GM12878 (cell line): ENCODE measurements at regions not wholly inside any gene's neighbourhood (a gene's known extent, or its start where the extent isn't known, plus 50 kb on each side); places are given as distances from the start of the nearest gene placed in this dataset.

Experiments used
- ATAC-seq: fragments of 200-7000 bp; cut with Tn5 transposase; 3 replicates; pipeline ENCODE4 v1.9.1; 2020; ENCODE audit warnings: mild to moderate bottlenecking, moderate library complexity
- BruUV-seq: library from RNA; stranded (reverse); fragments of 400-500 nt; replicated peaks from 2 replicates; lab custom pipeline; 2021; lab: Mats Ljungman, UMichigan
- CTCF ChIA-PET: fragments of 300-600 bp; sonication (Branson Sonifier 250); formaldehyde crosslinking; extraction: SDS; loops from one replicate; lab custom pipeline; 2021; ENCODE audit warnings: inconsistent platforms; lab: Yijun Ruan, JAX
- POLR2A ChIA-PET: fragments of 350-600 bp; formaldehyde crosslinking; extraction: SDS; loops from one replicate; lab custom pipeline; 2021; ENCODE audit warnings: inconsistent platforms; lab: Charles Lee
- RAD21 ChIA-PET: fragments of 300-600 bp; sonication (Branson Sonifier 250); formaldehyde crosslinking; loops from one replicate; lab custom pipeline; 2023; ENCODE audit warnings: antibody characterized with exemption; ENCODE audit not compliant: unreplicated experiment; lab: Charles Lee
- SMC1A ChIA-PET: fragments of 300-600 bp; sonication (Branson Sonifier 250); formaldehyde crosslinking; loops from one replicate; lab custom pipeline; 2023; ENCODE audit not compliant: unreplicated experiment, uncharacterized antibody; lab: Charles Lee
- DNase-seq: peaks from one replicate; pipeline ENCODE4 v3.0.0-alpha.2; 2011; ENCODE audit warnings: low read depth, low spot score
- FAIRE-seq: peaks from 3 replicates; lab custom pipeline; 2011; peaks lifted over from hg19 to GRCh38; lab: Jason Lieb, UNC
- H2AFZ ChIP-seq: 2 replicates; pipeline ENCODE4 v1.6.0; 2011; ENCODE audit warnings: low read depth, low read length, control low read depth; ENCODE audit not compliant: control insufficient read depth
- H3K27ac ChIP-seq: 2 replicates; pipeline ENCODE4 v1.5.1; 2011; ENCODE audit warnings: control low read depth; ENCODE audit not compliant: control insufficient read depth, insufficient read depth
- H3K27me3 ChIP-seq, 2 experiments: replicated peaks in 1 of 2; 2 replicates each; pipeline versions ENCODE4 v1.6.0 to v1.6.1; 2011; ENCODE audit warnings: low read length in 1 of 2; ENCODE audit not compliant: control insufficient read depth in 2 of 2, insufficient read depth in 2 of 2
- H3K36me3 ChIP-seq, 2 experiments: 2 replicates each; pipeline ENCODE4 v1.5.1; 2011; ENCODE audit warnings: low read length in 1 of 2; ENCODE audit not compliant: control insufficient read depth in 2 of 2, insufficient read depth in 2 of 2
- H3K4me1 ChIP-seq: 2 replicates; pipeline ENCODE4 v1.6.1; 2011; ENCODE audit warnings: mild to moderate bottlenecking, low read length, moderate library complexity, mixed read lengths; ENCODE audit not compliant: control insufficient read depth, insufficient read depth
- H3K4me2 ChIP-seq: 2 replicates; pipeline ENCODE4 v1.6.0; 2011; ENCODE audit warnings: control low read depth; ENCODE audit not compliant: control insufficient read depth, insufficient read depth
- H3K4me3 ChIP-seq: fragments of 200-600 bp; sonication (generic); 2 replicates; pipeline ENCODE4 v1.5.1; 2016
- H3K79me2 ChIP-seq: 2 replicates; pipeline ENCODE4 v1.6.0; 2011; ENCODE audit warnings: low read length; ENCODE audit not compliant: control insufficient read depth, insufficient read depth
- H3K9ac ChIP-seq: 2 replicates; pipeline ENCODE4 v1.8.0; 2011; ENCODE audit warnings: low read length, control low read depth, mixed read lengths; ENCODE audit not compliant: control insufficient read depth, insufficient read depth
- H3K9me3 ChIP-seq: replicated peaks from 3 replicates; pipeline ENCODE4 v1.5.1; 2011; ENCODE audit warnings: mild to moderate bottlenecking, low read length; ENCODE audit not compliant: control insufficient read depth, insufficient read depth
- H4K20me1 ChIP-seq: 2 replicates; pipeline ENCODE4 v1.6.0; 2011; ENCODE audit not compliant: control insufficient read depth, insufficient read depth
- CTCF ChIP-seq, 3 experiments: IDR thresholded peaks in 2 of 3; conservative IDR thresholded peaks in 1 of 3; 2 replicates each; pipeline ENCODE4 v1.5.1; 2011; ENCODE audit warnings: low read depth in 3 of 3, low read length in 3 of 3, mild to moderate bottlenecking in 3 of 3, control low read depth in 2 of 3, moderate library complexity in 2 of 3, inconsistent platforms in 1 of 3, mixed read lengths in 1 of 3; ENCODE audit not compliant: control insufficient read depth in 2 of 3, insufficient read depth in 1 of 3; ENCODE audit errors: extremely low read depth in 1 of 3
- ELK1 ChIP-seq: IDR thresholded peaks from 2 replicates; pipeline ENCODE4 v1.6.1; 2012; ENCODE audit warnings: low read depth, low read length, improper control_type of control experiment
- EP300 ChIP-seq, 2 experiments: fragments of 150-350 bp in 1 of 2; IDR thresholded peaks; 2 replicates each; pipeline ENCODE4 v1.6.1; 2011 to 2012; ENCODE audit warnings: low read depth in 2 of 2, low read length in 2 of 2, borderline replicate concordance in 1 of 2, improper control_type of control experiment in 1 of 2, inconsistent platforms in 1 of 2; ENCODE audit not compliant: control insufficient read depth in 1 of 2
- FOXM1 ChIP-seq: IDR thresholded peaks from 2 replicates; pipeline ENCODE4 v1.6.1; 2012; ENCODE audit warnings: low read depth, mild to moderate bottlenecking, inconsistent platforms, low read length, moderate library complexity
- MYB ChIP-seq: fragments of 150-350 bp; IDR thresholded peaks from 2 replicates; pipeline ENCODE4 v1.6.1; 2014; ENCODE audit warnings: mild to moderate bottlenecking, low read depth, low read length, borderline replicate concordance
- NBN ChIP-seq: fragments of 450-650 bp; IDR thresholded peaks from 2 replicates; pipeline ENCODE4 v1.6.1; 2016
- NRF1 ChIP-seq: conservative IDR thresholded peaks from 2 replicates; pipeline ENCODE4 v1.6.1; 2011; ENCODE audit warnings: mild to moderate bottlenecking, low read depth, low read length, improper control_type of control experiment
- REST ChIP-seq: IDR thresholded peaks from 2 replicates; pipeline ENCODE4 v1.6.1; 2012; ENCODE audit warnings: mild to moderate bottlenecking, low read depth, low read length
- RUNX3 ChIP-seq: IDR thresholded peaks from 2 replicates; pipeline ENCODE4 v1.6.1; 2012; ENCODE audit warnings: low read length, inconsistent platforms
- SKIL ChIP-seq: fragments of 450-650 bp; IDR thresholded peaks from 2 replicates; pipeline ENCODE4 v1.6.1; 2017; ENCODE audit warnings: mild to moderate bottlenecking, low read depth, inconsistent platforms; ENCODE audit not compliant: poor library complexity, severe bottlenecking
- SMARCA5 ChIP-seq: fragments of 450-650 bp; IDR thresholded peaks from 2 replicates; pipeline ENCODE4 v1.6.1; 2017; ENCODE audit warnings: mild to moderate bottlenecking
- ZNF217 ChIP-seq: fragments of 450-650 bp; IDR thresholded peaks from 2 replicates; pipeline ENCODE4 v1.6.1; 2017; ENCODE audit warnings: antibody characterized with exemption, mild to moderate bottlenecking
- ZNF24 ChIP-seq: fragments of 450-650 bp; IDR thresholded peaks from 2 replicates; pipeline ENCODE4 v1.6.1; 2017; ENCODE audit warnings: antibody characterized with exemption, mild to moderate bottlenecking
- WGBS: methylation state at CpG from one replicate; pipeline ENCODE4 v1.1.6; 2016; ENCODE audit warnings: low lambda C conversion rate; ENCODE audit not compliant: insufficient replicate concordance, insufficient coverage; ENCODE audit errors: missing lambda C conversion rate; 5-methylcytosine and 5-hydroxymethylcytosine counted together
- in situ Hi-C: fragments of 300-500 bp; cut with MboI; formaldehyde crosslinking; loops from 9 replicates; pipeline ENCODE4 v1.14.3; 2018; ENCODE audit warnings: mixed read lengths
- intact Hi-C: fragments of 100-400 bp; cut with micrococcal nuclease; formaldehyde crosslinking; loops from one replicate; pipeline ENCODE4 v1.14.2; 2022; ENCODE audit not compliant: unreplicated experiment

GRCh38 chr22:49042066-49042465, 785.6 kb downstream of the BRD1 start (continued):
- TF ChIP-seq SKIL (no peak), ELK1 (no peak), REST (no peak), RUNX3 (no peak)
- TF ChIP-seq, all 136 proteins: peak for 0

GRCh38 chr22:49040754-49041467, 786.8 kb downstream of the BRD1 start:
- intact Hi-C loops: no loop called here
- no peak overlapping the region for H3K4me3 ChIP-seq
- no TSS peak for BruUV-seq
- ChIA-PET CTCF (no interaction called here), POLR2A (no interaction called here), RAD21 (no interaction called here), SMC1A (no interaction called here)
- no peak overlapping the region for H3K4me2 ChIP-seq
- DNase-seq (no peak), ATAC-seq (no peak), FAIRE-seq (no peak)
- no peak overlapping the region for H3K27ac ChIP-seq
- no peak overlapping the region for H3K9ac ChIP-seq
- H3K36me3 ChIP-seq: no peaks in the 10 kb centered on the region
- TF ChIP-seq MYB (no peak), SMARCA5 (no peak), NRF1 (no peak), NBN (no peak), CTCF (IDR thresholded peaks at IDR 0.05 in 2 of 3, conservative IDR thresholded peaks at IDR 0.05 in 1 of 3; ENCODE audit: control insufficient read depth in 2 of 3, extremely low read depth in 1 of 3, insufficient read depth in 1 of 3, low read depth in 3 of 3, low read length in 3 of 3) (no peak), ZNF24 (no peak), EP300 (IDR thresholded peaks at IDR 0.05; ENCODE audit: borderline replicate concordance in 1 of 2, control insufficient read depth in 1 of 2, low read depth in 2 of 2, low read length in 2 of 2) (no peak), RUNX3 (no peak), FOXM1 (no peak), ZNF217 (no peak)
- H4K20me1 ChIP-seq: no peaks in the 10 kb centered on the region
- in situ Hi-C loops: no loop called here
- H3K9me3 ChIP-seq: no peaks in the 10 kb centered on the region; the same call in 2 of the 3 replicates
- WGBS: 34% methylated on average over 20 of the region's 20 CpGs
- H3K27me3 ChIP-seq: no peaks in the 10 kb centered on the region
- no peak overlapping the region for H2AFZ ChIP-seq
- H3K79me2 ChIP-seq: no peaks in the 10 kb centered on the region
- no peaks in the 10 kb centered on the region for H3K4me1 ChIP-seq
